Stimulated activated naive B cell treated with anti-CD40 and anti-IgM and Interleukin-4, amounts not matched to agents 10 μg/mL and 1 μg/mL and 100 μg/mL, for 72 hours (primary cell): ENCODE measurements at regions not wholly inside any gene's neighbourhood (a gene's known extent, or its start where the extent isn't known, plus 50 kb on each side); places are given as distances from the start of the nearest gene placed in this dataset.
A peak's percentile ranks its signal among the peaks of the same experiment; 100 is the strongest.

Source experiments
- ATAC-seq, 2 donors: fragments of 150-1000 bp; cut with Tn5 transposase; replicated peaks; 2 replicates each; pipeline ENCODE4 v1.10.0; 2021; ENCODE audit warnings: moderate library complexity in 1 of 2
- DNase-seq: peaks from one replicate; pipeline ENCODE4 v3.0.0; 2021
- H3K27ac Mint-ChIP-seq: one replicate; pipeline ENCODE4 v1.8.0; 2022; ENCODE audit warnings: mild to moderate bottlenecking, mixed read lengths
- H3K27me3 Mint-ChIP-seq, 2 donors: one replicate each; pipeline ENCODE4 v1.8.0; 2022; ENCODE audit warnings: mixed read lengths in 2 of 2
- H3K36me3 Mint-ChIP-seq, 2 donors: one replicate each; pipeline ENCODE4 v1.8.0; 2022; ENCODE audit warnings: mixed read lengths in 2 of 2, mild to moderate bottlenecking in 1 of 2
- H3K4me1 Mint-ChIP-seq, 2 donors: one replicate each; pipeline ENCODE4 v1.8.0; 2022; ENCODE audit warnings: mixed read lengths in 2 of 2, mild to moderate bottlenecking in 1 of 2
- H3K4me3 Mint-ChIP-seq, 2 donors: one replicate each; pipeline ENCODE4 v1.8.0; 2022; ENCODE audit warnings: mild to moderate bottlenecking in 2 of 2, mixed read lengths in 2 of 2, moderate library complexity in 1 of 2
- H3K9me3 Mint-ChIP-seq, 2 donors: one replicate each; pipeline ENCODE4 v1.8.0; 2022; ENCODE audit warnings: mixed read lengths in 2 of 2, mild to moderate bottlenecking in 1 of 2

GRCh38 chr2:121037480-121037879 lies 247.5 kb downstream of the TFCP2L1 start:
- DNase-seq, result no peak
- no peaks in the 10 kb centered on the region for H3K9me3 Mint-ChIP-seq
- ATAC-seq, result no peak
- no peak overlapping the region for H3K27ac Mint-ChIP-seq
- H3K36me3 Mint-ChIP-seq, result no peaks in the 10 kb centered on the region
- no peaks in the 10 kb centered on the region for H3K4me1 Mint-ChIP-seq
- no peak overlapping the region for H3K4me3 Mint-ChIP-seq
- H3K27me3 Mint-ChIP-seq, result peaks cover 0 to 5% of the 10 kb centered on the region in 2 donors

- peaks cover 0 to 5% of the 10 kb centered on the region in 2 donors for H3K27me3 Mint-ChIP-seq
- no peak overlapping the region for H3K27ac Mint-ChIP-seq
- H3K4me1 Mint-ChIP-seq, result no peaks in the 10 kb centered on the region
- DNase-seq, result no peak
- no peaks in the 10 kb centered on the region for H3K36me3 Mint-ChIP-seq
- no peak overlapping the region for H3K4me3 Mint-ChIP-seq
- H3K9me3 Mint-ChIP-seq, result no peaks in the 10 kb centered on the region
- no peak for ATAC-seq
Measured at GRCh38 chr2:121038031-121038430, 247.0 kb downstream of the TFCP2L1 start.

GRCh38 chr2:121038431-121038830 lies 246.6 kb downstream of the TFCP2L1 start:
- H3K9me3 Mint-ChIP-seq, result no peaks in the 10 kb centered on the region
- no peak for ATAC-seq
- no peak for DNase-seq
- no peak overlapping the region for H3K4me3 Mint-ChIP-seq
- peaks cover 0 to 5% of the 10 kb centered on the region in 2 donors for H3K27me3 Mint-ChIP-seq
- H3K27ac Mint-ChIP-seq, result no peak overlapping the region
- H3K36me3 Mint-ChIP-seq, result no peaks in the 10 kb centered on the region
- no peaks in the 10 kb centered on the region for H3K4me1 Mint-ChIP-seq

DNA sequence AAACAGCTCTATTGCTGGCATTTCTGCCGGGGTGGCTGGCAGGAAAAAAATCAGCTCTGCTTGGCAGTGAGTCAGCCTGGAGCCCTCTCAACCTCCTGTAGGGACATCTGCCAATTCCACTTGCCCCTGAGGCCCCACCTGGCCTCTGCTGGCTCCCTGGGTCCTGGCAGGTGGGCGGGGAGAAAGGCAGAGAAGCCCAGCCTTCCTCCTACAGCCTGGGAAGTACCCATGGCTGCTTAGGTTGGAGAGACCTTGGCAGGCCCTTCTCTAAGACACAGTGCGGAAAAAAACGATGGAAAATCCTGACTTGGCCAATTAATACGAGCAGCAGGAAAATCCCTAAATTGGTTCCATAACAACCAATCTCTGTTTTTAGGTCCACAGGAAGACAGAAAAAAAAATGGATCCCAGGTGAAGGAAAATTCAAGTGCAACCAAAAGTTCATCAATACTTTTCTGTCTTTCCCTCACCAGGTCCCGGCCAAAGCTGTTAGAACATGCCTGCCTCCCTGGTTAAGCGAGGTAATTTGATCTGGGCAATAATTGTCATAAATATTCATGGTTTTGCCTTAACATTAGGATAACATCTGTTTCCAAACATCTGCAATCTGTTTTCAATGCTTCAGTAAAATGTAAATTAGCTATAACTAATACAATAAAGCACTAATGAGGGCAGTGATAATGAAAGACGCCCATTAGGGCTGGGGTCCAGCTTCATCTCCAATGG lies 245.9 kb downstream of the TFCP2L1 start:
- H3K9me3 Mint-ChIP-seq, result peaks cover 0 to 2% of the 10 kb centered on the region in 2 donors

GRCh38 chr2:121039679-121040078 lies 245.3 kb downstream of the TFCP2L1 start:
- Mint-ChIP-seq H3K36me3 (no peaks in the 10 kb centered on the region), H3K27me3 (peaks cover 0 to 5% of the 10 kb centered on the region in 2 donors), H3K4me1 (no peaks in the 10 kb centered on the region), H3K4me3 (no peak overlapping the region), H3K27ac (no peak overlapping the region), H3K9me3 (peaks cover 0 to 2% of the 10 kb centered on the region in 2 donors)
- ATAC-seq (no peak), DNase-seq (no peak)

More for the DNA sequence above, 245.9 kb downstream of the TFCP2L1 start:
- ATAC-seq (no peak), DNase-seq (no peak)
- peaks cover 0 to 5% of the 10 kb centered on the region in 2 donors for H3K27me3 Mint-ChIP-seq
- no peak overlapping the region for H3K27ac Mint-ChIP-seq
- no peaks in the 10 kb centered on the region for H3K36me3 Mint-ChIP-seq
- no peaks in the 10 kb centered on the region for H3K4me1 Mint-ChIP-seq
- H3K4me3 Mint-ChIP-seq, result no peak overlapping the region

DNA sequence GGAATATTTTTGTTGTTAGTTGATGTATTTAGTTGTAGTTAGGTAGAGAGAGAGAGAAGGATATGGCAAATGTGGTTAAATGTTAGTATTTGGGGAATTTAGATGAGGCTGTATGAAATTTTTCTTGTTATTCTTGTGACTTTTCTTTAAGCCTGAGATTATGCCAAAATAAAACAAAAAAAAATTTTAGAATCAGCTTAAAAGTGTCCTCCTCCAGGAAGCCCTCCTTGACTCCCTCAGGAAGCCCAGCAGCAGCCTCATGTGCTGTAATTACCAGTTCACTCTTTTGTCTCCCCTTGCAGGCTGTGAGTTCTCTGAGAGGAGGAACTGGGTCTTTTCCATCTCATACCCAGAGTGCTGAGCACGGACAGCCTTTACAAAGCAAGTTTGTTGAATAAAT lies 243.5 kb downstream of the TFCP2L1 start:
- peaks cover 0 to 2% of the 10 kb centered on the region in 2 donors for H3K9me3 Mint-ChIP-seq
- no peak for DNase-seq
- ATAC-seq, result no peak
- no peak overlapping the region for H3K4me3 Mint-ChIP-seq
- H3K27me3 Mint-ChIP-seq, result peaks cover 0 to 5% of the 10 kb centered on the region in 2 donors
- no peaks in the 10 kb centered on the region for H3K4me1 Mint-ChIP-seq
- no peak overlapping the region for H3K27ac Mint-ChIP-seq
- no peaks in the 10 kb centered on the region for H3K36me3 Mint-ChIP-seq

- DNase-seq, result no peak
- H3K4me3 Mint-ChIP-seq, result no peak overlapping the region
- no peaks in the 10 kb centered on the region for H3K36me3 Mint-ChIP-seq
- H3K27ac Mint-ChIP-seq, result no peak overlapping the region
- no peaks in the 10 kb centered on the region for H3K4me1 Mint-ChIP-seq
- H3K9me3 Mint-ChIP-seq, result peaks cover 0 to 2% of the 10 kb centered on the region in 2 donors
- no peak for ATAC-seq
- peaks cover 0 to under 1% of the 10 kb centered on the region in 2 donors for H3K27me3 Mint-ChIP-seq
Measured at GRCh38 chr2:121043061-121043826, 241.8 kb downstream of the TFCP2L1 start.

GRCh38 chr2:121043827-121044222 lies 241.2 kb downstream of the TFCP2L1 start:
- Mint-ChIP-seq H3K4me3 (no peak overlapping the region), H3K27me3 (peaks cover 0 to 6% of the 10 kb centered on the region in 2 donors), H3K9me3 (peaks cover 0 to 4% of the 10 kb centered on the region in 2 donors), H3K27ac (no peak overlapping the region), H3K4me1 (no peaks in the 10 kb centered on the region), H3K36me3 (no peaks in the 10 kb centered on the region)
- ATAC-seq (peak in 1 of 2 donors; percentile 4), DNase-seq (no peak)

GRCh38 chr2:121044412-121044811 lies 240.6 kb downstream of the TFCP2L1 start:
- Mint-ChIP-seq H3K36me3 (no peaks in the 10 kb centered on the region), H3K4me1 (no peaks in the 10 kb centered on the region), H3K27ac (no peak overlapping the region), H3K4me3 (no peak overlapping the region), H3K9me3 (peaks cover 0 to 4% of the 10 kb centered on the region in 2 donors), H3K27me3 (peaks cover 0 to 6% of the 10 kb centered on the region in 2 donors)
- DNase-seq, result no peak
- ATAC-seq, result no peak

DNA sequence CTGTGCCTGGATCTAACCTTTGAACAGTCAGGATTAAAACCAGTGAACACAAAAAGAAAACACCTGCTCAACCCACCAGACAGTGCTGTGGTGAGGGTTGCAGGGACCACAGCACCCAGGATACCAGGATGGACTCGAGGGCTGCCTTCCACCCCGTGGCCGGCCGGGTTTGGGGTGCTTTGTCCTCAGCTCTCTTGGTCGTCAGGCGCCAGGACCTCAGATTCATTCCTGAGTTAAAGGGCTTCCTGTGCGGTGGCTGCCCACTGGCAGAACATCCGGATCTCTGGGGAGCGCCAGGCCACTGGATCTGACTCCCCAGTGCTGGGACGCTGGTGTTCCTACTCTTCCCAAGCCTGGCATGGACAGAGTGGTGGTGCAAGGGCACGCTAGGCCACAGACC lies 239.8 kb downstream of the TFCP2L1 start:
- no peak for ATAC-seq
- Mint-ChIP-seq H3K27me3 (peaks cover 0 to 6% of the 10 kb centered on the region in 2 donors), H3K4me1 (no peaks in the 10 kb centered on the region), H3K27ac (no peak overlapping the region), H3K4me3 (no peak overlapping the region), H3K36me3 (no peaks in the 10 kb centered on the region), H3K9me3 (peaks cover 0 to 4% of the 10 kb centered on the region in 2 donors)
- DNase-seq, result no peak

DNA sequence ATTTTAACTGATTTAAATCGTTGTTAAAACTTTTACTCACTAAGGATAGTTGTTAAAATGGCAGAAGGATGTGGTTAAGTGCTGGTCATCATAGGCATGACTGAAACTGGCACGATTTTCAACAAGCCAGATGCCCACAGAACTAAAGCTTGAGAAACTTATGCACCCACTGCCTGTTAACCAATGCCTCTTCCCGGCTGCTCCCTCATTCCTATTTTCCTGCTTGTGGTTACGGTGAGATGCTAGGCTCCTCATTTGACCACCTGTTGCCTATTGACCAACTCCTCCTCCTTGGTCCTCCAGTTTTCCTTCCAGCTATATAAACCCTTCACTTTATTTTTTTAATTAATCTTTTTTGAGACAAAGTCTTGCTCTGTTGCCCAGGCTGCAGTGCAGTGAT lies 238.7 kb downstream of the TFCP2L1 start:
- Mint-ChIP-seq H3K4me1 (no peaks in the 10 kb centered on the region), H3K36me3 (no peaks in the 10 kb centered on the region), H3K27me3 (peaks cover 0 to 6% of the 10 kb centered on the region in 2 donors), H3K9me3 (peaks cover 0 to 4% of the 10 kb centered on the region in 2 donors), H3K27ac (no peak overlapping the region), H3K4me3 (no peak overlapping the region)
- ATAC-seq (no peak), DNase-seq (no peak)

- Mint-ChIP-seq H3K4me3 (no peak overlapping the region), H3K9me3 (peaks cover 0 to 4% of the 10 kb centered on the region in 2 donors), H3K27ac (no peak overlapping the region)
Measured at GRCh38 chr2:121047383-121047782, 237.6 kb downstream of the TFCP2L1 start.

GRCh38 chr2:121049131-121049530 lies 235.9 kb downstream of the TFCP2L1 start:
- H3K27ac Mint-ChIP-seq, result no peak overlapping the region
- peaks cover 3 to 15% of the 10 kb centered on the region in 2 donors for H3K27me3 Mint-ChIP-seq
- ATAC-seq (no peak), DNase-seq (no peak)
- H3K4me3 Mint-ChIP-seq, result no peak overlapping the region
- no peaks in the 10 kb centered on the region for H3K36me3 Mint-ChIP-seq
- H3K9me3 Mint-ChIP-seq, result peaks cover 6% of the 10 kb centered on the region in 2 donors
- H3K4me1 Mint-ChIP-seq, result no peaks in the 10 kb centered on the region

More at GRCh38 chr2:121047383-121047782, 237.6 kb downstream of the TFCP2L1 start:
- Mint-ChIP-seq H3K36me3 (no peaks in the 10 kb centered on the region), H3K27me3 (peaks cover 0 to 6% of the 10 kb centered on the region in 2 donors), H3K4me1 (no peaks in the 10 kb centered on the region)
- DNase-seq, result no peak
- no peak for ATAC-seq

DNA sequence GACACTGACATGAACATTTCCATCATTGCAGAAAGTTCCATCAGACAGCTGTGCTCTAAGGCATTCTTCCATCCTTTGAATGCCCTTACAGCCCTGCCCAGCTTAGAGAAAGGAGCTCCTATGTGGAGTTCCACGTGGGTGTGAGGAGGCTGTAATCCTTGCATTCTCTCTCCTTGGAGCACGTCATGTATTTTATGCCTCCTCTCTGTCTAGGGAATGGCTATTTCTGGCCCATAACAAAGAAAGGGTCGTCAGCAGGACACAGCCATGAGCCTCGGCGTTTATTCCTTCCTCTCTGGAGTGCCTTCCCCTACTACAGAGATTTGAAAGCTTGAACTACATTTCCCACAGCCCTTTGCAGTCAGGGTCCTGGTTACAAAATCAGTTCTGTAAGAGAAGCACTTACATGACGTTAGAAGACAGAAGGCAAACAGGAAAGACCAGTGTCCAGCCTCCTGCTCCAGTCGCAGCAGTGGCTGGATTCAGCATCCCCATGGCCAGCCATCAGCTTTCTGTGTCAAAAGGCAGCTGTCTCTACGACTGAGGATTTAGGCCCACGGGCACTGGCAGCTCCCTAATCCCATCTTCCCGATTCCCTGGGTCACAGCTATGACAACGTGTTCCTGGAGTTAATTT lies 234.9 kb downstream of the TFCP2L1 start:
- Mint-ChIP-seq H3K27ac (no peak overlapping the region), H3K9me3 (peaks cover 7% of the 10 kb centered on the region in 2 donors), H3K36me3 (no peaks in the 10 kb centered on the region), H3K4me3 (no peak overlapping the region), H3K4me1 (no peaks in the 10 kb centered on the region), H3K27me3 (peaks cover 4 to 17% of the 10 kb centered on the region in 2 donors)
- DNase-seq (no peak), ATAC-seq (no peak)
